ENCODE measurements at regions not wholly inside any gene's neighbourhood (a gene's known extent, or its start where the extent isn't known, plus 50 kb on each side); places are given as distances from the start of the nearest gene placed in this dataset.

- Mint-ChIP-seq H3K27ac (no peak overlapping the region), H3K4me1 (no peaks in the 10 kb centered on the region), H3K4me3 (no peak overlapping the region), H3K36me3 (ENCODE audit: low read depth) (no peaks in the 10 kb centered on the region), H3K27me3 (ENCODE audit: low read depth, poor library complexity) (peaks cover 4% of the 10 kb centered on the region), H3K9me3 (peaks cover 9% of the 10 kb centered on the region)
- TF ChIP-seq, protein P1, sequence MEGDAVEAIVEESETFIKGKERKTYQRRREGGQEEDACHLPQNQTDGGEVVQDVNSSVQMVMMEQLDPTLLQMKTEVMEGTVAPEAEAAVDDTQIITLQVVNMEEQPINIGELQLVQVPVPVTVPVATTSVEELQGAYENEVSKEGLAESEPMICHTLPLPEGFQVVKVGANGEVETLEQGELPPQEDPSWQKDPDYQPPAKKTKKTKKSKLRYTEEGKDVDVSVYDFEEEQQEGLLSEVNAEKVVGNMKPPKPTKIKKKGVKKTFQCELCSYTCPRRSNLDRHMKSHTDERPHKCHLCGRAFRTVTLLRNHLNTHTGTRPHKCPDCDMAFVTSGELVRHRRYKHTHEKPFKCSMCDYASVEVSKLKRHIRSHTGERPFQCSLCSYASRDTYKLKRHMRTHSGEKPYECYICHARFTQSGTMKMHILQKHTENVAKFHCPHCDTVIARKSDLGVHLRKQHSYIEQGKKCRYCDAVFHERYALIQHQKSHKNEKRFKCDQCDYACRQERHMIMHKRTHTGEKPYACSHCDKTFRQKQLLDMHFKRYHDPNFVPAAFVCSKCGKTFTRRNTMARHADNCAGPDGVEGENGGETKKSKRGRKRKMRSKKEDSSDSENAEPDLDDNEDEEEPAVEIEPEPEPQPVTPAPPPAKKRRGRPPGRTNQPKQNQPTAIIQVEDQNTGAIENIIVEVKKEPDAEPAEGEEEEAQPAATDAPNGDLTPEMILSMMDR (IDR thresholded peaks at IDR 0.05), result no peak
- DNase-seq, result no peak
Observed at GRCh38 chr5:52190737-52191136, 597.0 kb upstream of the ITGA1 start.

- H3K9me3 Mint-ChIP-seq, result no peaks in the 10 kb centered on the region
- no peaks in the 10 kb centered on the region for H3K27me3 Mint-ChIP-seq (ENCODE audit: low read depth, poor library complexity)
- H3K27ac Mint-ChIP-seq, result no peak overlapping the region
- no peak for DNase-seq
- H3K4me3 Mint-ChIP-seq, result no peak overlapping the region
- H3K4me1 Mint-ChIP-seq, result no peaks in the 10 kb centered on the region
- no peaks in the 10 kb centered on the region for H3K36me3 Mint-ChIP-seq (ENCODE audit: low read depth)
- TF ChIP-seq, protein P1 (IDR thresholded peaks at IDR 0.05), result no peak
Observed at GRCh38 chr5:52199833-52200232, 587.9 kb upstream of the ITGA1 start.

DNA sequence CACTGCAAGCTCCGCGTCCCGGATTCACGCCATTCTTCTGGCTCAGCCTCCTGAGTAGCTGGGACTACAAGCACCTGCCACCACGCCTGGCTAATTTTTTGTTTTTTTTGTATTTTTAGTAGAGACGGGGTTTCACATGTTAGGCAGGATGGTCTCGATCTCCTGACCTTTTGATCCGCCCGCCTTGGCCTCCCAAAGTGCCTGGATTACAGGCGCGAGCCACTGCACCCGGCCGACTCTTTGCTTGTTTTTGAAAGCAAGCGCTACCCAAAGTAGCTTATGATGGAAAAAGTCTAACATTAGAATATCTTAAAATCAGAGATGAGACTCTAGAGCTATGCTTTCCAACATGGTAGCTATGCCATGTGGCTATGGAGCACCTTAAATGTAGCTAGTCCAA is 585.5 kb upstream of the ITGA1 start:
- H3K4me1 Mint-ChIP-seq, result no peaks in the 10 kb centered on the region
- H3K27ac Mint-ChIP-seq, result no peak overlapping the region
- H3K36me3 Mint-ChIP-seq (ENCODE audit: low read depth), result no peaks in the 10 kb centered on the region
- TF ChIP-seq, protein P1 (IDR thresholded peaks at IDR 0.05), result no peak
- DNase-seq, result no peak
- no peaks in the 10 kb centered on the region for H3K27me3 Mint-ChIP-seq (ENCODE audit: low read depth, poor library complexity)
- H3K4me3 Mint-ChIP-seq, result no peak overlapping the region
- no peaks in the 10 kb centered on the region for H3K9me3 Mint-ChIP-seq

DNA sequence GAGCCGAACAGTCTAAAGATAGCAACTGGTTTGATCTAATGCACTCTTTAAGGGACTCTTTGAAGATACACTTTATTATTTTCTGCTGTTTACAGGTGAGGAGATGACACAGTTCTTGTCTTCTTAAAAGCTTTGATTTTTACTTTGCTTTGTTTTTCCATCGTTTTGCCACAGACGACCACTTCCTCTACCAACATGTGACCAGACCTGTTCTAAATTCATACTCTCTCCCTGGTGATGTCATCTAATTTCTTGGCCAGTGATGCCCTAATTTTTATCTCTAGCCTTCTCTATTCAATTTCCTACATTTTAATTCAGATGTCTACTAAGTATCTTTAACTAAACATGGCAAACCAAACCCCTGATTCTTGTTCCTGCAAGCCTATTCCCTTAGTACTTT is 583.4 kb upstream of the ITGA1 start:
- Mint-ChIP-seq H3K4me3 (no peak overlapping the region), H3K36me3 (ENCODE audit: low read depth) (no peaks in the 10 kb centered on the region), H3K9me3 (no peaks in the 10 kb centered on the region), H3K27me3 (ENCODE audit: low read depth, poor library complexity) (no peaks in the 10 kb centered on the region), H3K27ac (no peak overlapping the region), H3K4me1 (no peaks in the 10 kb centered on the region)
- no peak for DNase-seq
- TF ChIP-seq, protein P1 (IDR thresholded peaks at IDR 0.05), result no peak

All from nephron progenitor cell (in vitro differentiated cells).